ENCODE measurements at regions not wholly inside any gene's neighbourhood (a gene's known extent, or its start where the extent isn't known, plus 50 kb on each side); places are given as distances from the start of the nearest gene placed in this dataset.

DNA sequence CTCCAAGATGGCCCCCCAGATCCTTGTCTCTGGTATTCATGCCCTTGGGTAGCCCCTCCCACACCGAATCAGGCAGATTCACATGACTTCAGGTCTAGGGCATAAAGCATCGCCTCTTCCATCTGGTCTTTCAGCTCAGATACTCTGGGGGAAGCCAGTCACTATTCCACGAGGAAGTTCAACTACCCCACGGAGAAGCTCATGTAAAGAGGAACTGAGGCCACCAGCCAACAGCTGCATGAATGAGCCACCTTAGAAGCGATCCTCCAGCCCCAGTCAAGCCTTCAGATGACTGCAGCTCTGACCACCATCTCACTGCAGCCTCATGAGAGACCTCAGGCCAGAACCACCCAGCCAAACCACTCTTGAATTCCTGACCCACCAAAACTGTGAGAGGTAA is 54.1 kb downstream of the SOCS3 start:
- dilution Hi-C loops (cut with MboI; ENCODE audit: extremely low pct_ligation_motif_present, low sequenced_read_pairs), result no loop called here

DNA sequence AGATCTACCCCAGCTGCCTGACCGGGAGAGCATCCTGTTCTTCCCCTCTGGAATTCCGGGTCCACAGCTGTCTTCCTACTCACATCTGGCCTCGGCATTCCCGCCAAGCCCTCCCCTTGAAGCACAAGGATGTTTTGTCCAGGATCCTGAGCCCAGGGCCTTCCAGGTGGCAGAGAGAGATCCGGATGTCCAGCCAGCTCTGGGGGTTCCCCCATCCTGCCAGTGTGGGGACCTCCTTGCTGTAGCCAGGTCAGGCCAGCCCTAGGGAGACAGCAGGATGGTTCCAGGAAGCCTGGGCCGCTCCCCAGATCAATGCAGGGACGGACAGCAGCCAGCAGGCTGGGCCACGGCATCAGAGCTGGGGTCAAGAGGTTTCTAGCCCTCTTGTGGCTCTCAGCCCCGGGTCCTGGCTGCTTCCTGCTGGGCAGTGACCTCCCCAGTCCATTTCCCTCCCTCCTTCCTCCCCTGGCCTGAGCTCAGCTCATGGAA is 55.3 kb downstream of the SOCS3 start:
- DNase-seq (ENCODE audit: low read depth, low spot score) (no peak), FAIRE-seq (no peak)
- Histone ChIP-seq H3K4me1 (ENCODE audit: control insufficient read depth, extremely low read depth, insufficient read depth, low read length) (peaks cover 11% of the 10 kb centered on the region), H3K79me2 (ENCODE audit: control insufficient read depth, insufficient read depth, low read length) (no peaks in the 10 kb centered on the region), H3K4me2 (ENCODE audit: control insufficient read depth, extremely low read depth, insufficient read depth, low read depth, low read length) (no peak overlapping the region), H3K27ac (ENCODE audit: control insufficient read depth, insufficient read depth, low read length) (no peak overlapping the region), H2AFZ (ENCODE audit: control insufficient read depth, low read length) (no peak overlapping the region), H3K9ac (ENCODE audit: control insufficient read depth, extremely low read depth, insufficient read depth, low read length) (no peak overlapping the region), H3K27me3 (ENCODE audit: control insufficient read depth, extremely low read depth, insufficient read depth, low read length) (no peaks in the 10 kb centered on the region), H3K4me3 (ENCODE audit: control insufficient read depth in 2 of 3, extremely low read depth in 1 of 3, insufficient read depth in 2 of 3, low read depth in 1 of 3, low read length in 3 of 3) (no peak overlapping the region), H3K9me1 (ENCODE audit: control insufficient read depth, extremely low read depth, insufficient read depth, low read length) (no peaks in the 10 kb centered on the region), H3K36me3 (ENCODE audit: control insufficient read depth in 2 of 2, extremely low read depth in 1 of 2, insufficient read depth in 2 of 2, low read length in 2 of 2) (no peaks in the 10 kb centered on the region), H4K20me1 (ENCODE audit: control insufficient read depth, extremely low read depth, insufficient read depth, low read length) (no peaks in the 10 kb centered on the region), H3K9me3 (ENCODE audit: control insufficient read depth, low read depth, low read length) (no peaks in the 10 kb centered on the region)
- dilution Hi-C loops (cut with MboI; ENCODE audit: extremely low pct_ligation_motif_present, low sequenced_read_pairs), result no loop called here
- TF ChIP-seq, protein P1, sequence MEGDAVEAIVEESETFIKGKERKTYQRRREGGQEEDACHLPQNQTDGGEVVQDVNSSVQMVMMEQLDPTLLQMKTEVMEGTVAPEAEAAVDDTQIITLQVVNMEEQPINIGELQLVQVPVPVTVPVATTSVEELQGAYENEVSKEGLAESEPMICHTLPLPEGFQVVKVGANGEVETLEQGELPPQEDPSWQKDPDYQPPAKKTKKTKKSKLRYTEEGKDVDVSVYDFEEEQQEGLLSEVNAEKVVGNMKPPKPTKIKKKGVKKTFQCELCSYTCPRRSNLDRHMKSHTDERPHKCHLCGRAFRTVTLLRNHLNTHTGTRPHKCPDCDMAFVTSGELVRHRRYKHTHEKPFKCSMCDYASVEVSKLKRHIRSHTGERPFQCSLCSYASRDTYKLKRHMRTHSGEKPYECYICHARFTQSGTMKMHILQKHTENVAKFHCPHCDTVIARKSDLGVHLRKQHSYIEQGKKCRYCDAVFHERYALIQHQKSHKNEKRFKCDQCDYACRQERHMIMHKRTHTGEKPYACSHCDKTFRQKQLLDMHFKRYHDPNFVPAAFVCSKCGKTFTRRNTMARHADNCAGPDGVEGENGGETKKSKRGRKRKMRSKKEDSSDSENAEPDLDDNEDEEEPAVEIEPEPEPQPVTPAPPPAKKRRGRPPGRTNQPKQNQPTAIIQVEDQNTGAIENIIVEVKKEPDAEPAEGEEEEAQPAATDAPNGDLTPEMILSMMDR (optimal IDR thresholded peaks at IDR 0.05 in 1 of 3, IDR thresholded peaks at IDR 0.05 in 1 of 3, conservative IDR thresholded peaks at IDR 0.05 in 1 of 3; ENCODE audit: extremely low read depth in 1 of 3, insufficient read depth in 2 of 3, low read length in 3 of 3), result no peak
- TF ChIP-seq EZH2 (IDR thresholded peaks at IDR 0.05; ENCODE audit: low read length), result no peak

More for the DNA sequence above, 54.1 kb downstream of the SOCS3 start:
- no peak overlapping the region for H3K9ac ChIP-seq (ENCODE audit: control insufficient read depth, extremely low read depth, insufficient read depth, low read length)
- no peaks in the 10 kb centered on the region for H3K36me3 ChIP-seq (ENCODE audit: control insufficient read depth in 2 of 2, extremely low read depth in 1 of 2, insufficient read depth in 2 of 2, low read length in 2 of 2)
- DNase-seq (ENCODE audit: low read depth, low spot score), result no peak
- no peak overlapping the region for H2AFZ ChIP-seq (ENCODE audit: control insufficient read depth, low read length)
- H3K4me2 ChIP-seq (ENCODE audit: control insufficient read depth, extremely low read depth, insufficient read depth, low read depth, low read length), result no peak overlapping the region
- no peak overlapping the region for H3K4me3 ChIP-seq (ENCODE audit: control insufficient read depth in 2 of 3, extremely low read depth in 1 of 3, insufficient read depth in 2 of 3, low read depth in 1 of 3, low read length in 3 of 3)
- H3K27ac ChIP-seq (ENCODE audit: control insufficient read depth, insufficient read depth, low read length), result no peak overlapping the region
- H4K20me1 ChIP-seq (ENCODE audit: control insufficient read depth, extremely low read depth, insufficient read depth, low read length), result no peaks in the 10 kb centered on the region
- no peak for FAIRE-seq
- TF ChIP-seq, protein P1 (optimal IDR thresholded peaks at IDR 0.05 in 1 of 3, IDR thresholded peaks at IDR 0.05 in 1 of 3, conservative IDR thresholded peaks at IDR 0.05 in 1 of 3; ENCODE audit: extremely low read depth in 1 of 3, insufficient read depth in 2 of 3, low read length in 3 of 3), result no peak
- no peak for TF ChIP-seq EZH2 (IDR thresholded peaks at IDR 0.05; ENCODE audit: low read length)
- H3K27me3 ChIP-seq (ENCODE audit: control insufficient read depth, extremely low read depth, insufficient read depth, low read length), result no peaks in the 10 kb centered on the region
- H3K9me3 ChIP-seq (ENCODE audit: control insufficient read depth, low read depth, low read length), result no peaks in the 10 kb centered on the region
- H3K9me1 ChIP-seq (ENCODE audit: control insufficient read depth, extremely low read depth, insufficient read depth, low read length), result no peaks in the 10 kb centered on the region
- peaks cover 7% of the 10 kb centered on the region for H3K4me1 ChIP-seq (ENCODE audit: control insufficient read depth, extremely low read depth, insufficient read depth, low read length)
- no peaks in the 10 kb centered on the region for H3K79me2 ChIP-seq (ENCODE audit: control insufficient read depth, insufficient read depth, low read length)
